Gastroesophageal sphincter (tissue), 4 donors: ENCODE measurements at regions not wholly inside any gene's neighbourhood (a gene's known extent, or its start where the extent isn't known, plus 50 kb on each side); places are given as distances from the start of the nearest gene placed in this dataset.

Source experiments
- ATAC-seq: fragments of 150-250 bp; one replicate; pipeline ENCODE4 v1.9.1; 2016; ENCODE audit warnings: mild to moderate bottlenecking, moderate library complexity
- H3K27ac ChIP-seq, 4 donors: fragments of 200-600 bp; sonication (generic) in 3 of 4; 1 replicate in 3 of 4; 2 replicates in 1 of 4; pipeline ENCODE4 v1.5.1; 2016 to 2019
- H3K27me3 ChIP-seq: fragments of 200-600 bp; sonication (generic); one replicate; pipeline ENCODE4 v1.5.1; 2019
- H3K36me3 ChIP-seq, 2 donors: fragments of 200-600 bp; sonication (generic); one replicate each; pipeline ENCODE4 v1.5.1; 2019; ENCODE audit warnings: control low read depth in 1 of 2
- H3K4me1 ChIP-seq, 3 donors: fragments of 200-600 bp; sonication (generic); 1 replicate in 2 of 3; 2 replicates in 1 of 3; pipeline ENCODE4 v1.5.1; 2016 to 2019; ENCODE audit warnings: control low read depth in 2 of 3
- H3K4me3 ChIP-seq, 2 donors: fragments of 200-600 bp; sonication (generic); one replicate each; pipeline ENCODE4 v1.5.1; 2019; ENCODE audit warnings: mild to moderate bottlenecking in 1 of 2, moderate library complexity in 1 of 2
- H3K9me3 ChIP-seq, 3 donors: fragments of 200-600 bp; sonication (generic); one replicate each; pipeline ENCODE4 v1.5.1; 2017 to 2019; ENCODE audit warnings: control low read depth in 2 of 3
- CTCF ChIP-seq, 4 experiments: fragments of 200-600 bp in 2 of 4; fragments of 450-650 bp in 2 of 4; sonication (generic) in 1 of 4; IDR thresholded peaks; one replicate each; pipeline ENCODE4 v1.5.1; 2017 to 2019; ENCODE audit warnings: antibody characterized with exemption in 4 of 4, mild to moderate bottlenecking in 2 of 4, moderate library complexity in 2 of 4
- EP300 ChIP-seq: sonication (generic); formaldehyde crosslinking; IDR thresholded peaks from one replicate; pipeline ENCODE4 v1.6.1; 2017; ENCODE audit warnings: antibody characterized with exemption, mild to moderate bottlenecking
- POLR2A ChIP-seq, 2 donors: fragments of 450-650 bp; IDR thresholded peaks; one replicate each; pipeline ENCODE4 v1.6.1; 2017; ENCODE audit warnings: antibody characterized with exemption in 2 of 2, mild to moderate bottlenecking in 2 of 2, moderate library complexity in 1 of 2
- POLR2AphosphoS5 ChIP-seq: sonication (generic); formaldehyde crosslinking; IDR thresholded peaks from one replicate; pipeline ENCODE4 v1.6.1; 2017; ENCODE audit warnings: antibody characterized with exemption
- WGBS, 2 donors: methylation state at CpG; one replicate each; pipeline ENCODE4 v1.1.5; 2018; ENCODE audit warnings: low coverage in 1 of 2; 5-methylcytosine and 5-hydroxymethylcytosine counted together

- WGBS, 2 donors: 81 to 83% methylated on average over 6 to 8 of the region's 10 CpGs
- no peak for TF ChIP-seq CTCF (IDR thresholded peaks at IDR 0.05)
- TF ChIP-seq POLR2A (IDR thresholded peaks at IDR 0.05): no peak
- TF ChIP-seq POLR2AphosphoS5: peak; percentile 9
- TF ChIP-seq EP300: no peak
- Histone ChIP-seq H3K9me3 (no peaks in the 10 kb centered on the region), H3K36me3 (no peaks in the 10 kb centered on the region), H3K27ac (no peak overlapping the region), H3K4me1 (peaks cover 0 to 33% (median 0%) of the 10 kb centered on the region in 3 donors), H3K4me3 (no peak overlapping the region), H3K27me3 (no peaks in the 10 kb centered on the region)
- no peak for ATAC-seq
These were observed 409.0 kb downstream of the COG6 start for GRCh38 chr13:40064154-40065097.

GRCh38 chr13:40069173-40070044 is 413.9 kb downstream of the COG6 start:
- ATAC-seq: peak; percentile 84
- Histone ChIP-seq H3K27me3 (no peaks in the 10 kb centered on the region), H3K9me3 (no peaks in the 10 kb centered on the region), H3K36me3 (no peaks in the 10 kb centered on the region), H3K4me1 (peaks cover 0 to 15% (median 2%) of the 10 kb centered on the region in 3 donors), H3K27ac (peak overlapping the region in 1 of 4 donors; percentile 32), H3K4me3 (no peak overlapping the region)
- TF ChIP-seq CTCF (IDR thresholded peaks at IDR 0.05): peak; percentile 77 to 90 (median 88)
- TF ChIP-seq POLR2A (IDR thresholded peaks at IDR 0.05): no peak
- TF ChIP-seq POLR2AphosphoS5: peak; percentile 28
- TF ChIP-seq EP300: no peak
- WGBS, 2 donors: 20 to 31% methylated on average over 9 to 11 of the region's 11 CpGs

- peaks cover 2 to 16% (median 3%) of the 10 kb centered on the region in 3 donors for H3K4me1 ChIP-seq
- peak overlapping the region in 1 of 4 donors; percentile 32 for H3K27ac ChIP-seq
- no peak for ATAC-seq
- H3K36me3 ChIP-seq: no peaks in the 10 kb centered on the region
- no peak for TF ChIP-seq POLR2AphosphoS5
- TF ChIP-seq POLR2A (IDR thresholded peaks at IDR 0.05): no peak
- no peak for TF ChIP-seq CTCF (IDR thresholded peaks at IDR 0.05)
- TF ChIP-seq EP300: no peak
- no peaks in the 10 kb centered on the region for H3K9me3 ChIP-seq
- WGBS, 2 donors: 85 to 100% methylated on average over 2 to 3 of the region's 3 CpGs
- H3K27me3 ChIP-seq: no peaks in the 10 kb centered on the region
- H3K4me3 ChIP-seq: no peak overlapping the region
These were observed 414.9 kb downstream of the COG6 start for GRCh38 chr13:40070357-40070756.

GRCh38 chr13:40072663-40073120 is 417.2 kb downstream of the COG6 start:
- H3K4me1 ChIP-seq: peaks cover 2 to 16% (median 3%) of the 10 kb centered on the region in 3 donors
- TF ChIP-seq CTCF (IDR thresholded peaks at IDR 0.05): no peak
- no peak for TF ChIP-seq POLR2A (IDR thresholded peaks at IDR 0.05)
- no peak for TF ChIP-seq EP300
- no peak for TF ChIP-seq POLR2AphosphoS5
- no peak overlapping the region for H3K4me3 ChIP-seq
- H3K27me3 ChIP-seq: no peaks in the 10 kb centered on the region
- no peak overlapping the region for H3K27ac ChIP-seq
- H3K9me3 ChIP-seq: no peaks in the 10 kb centered on the region
- ATAC-seq: no peak
- 95 to 100% methylated on average over 1 to 4 of the region's 4 CpGs for WGBS, 2 donors
- no peaks in the 10 kb centered on the region for H3K36me3 ChIP-seq
